Muscle layer of duodenum (tissue), 2 donors: ENCODE measurements at regions not wholly inside any gene's neighbourhood (a gene's known extent, or its start where the extent isn't known, plus 50 kb on each side); places are given as distances from the start of the nearest gene placed in this dataset.

ENCODE experiments used
- H3K27ac ChIP-seq: one replicate; pipeline ENCODE4 v1.7.0; 2013; ENCODE audit warnings: mild to moderate bottlenecking, low read length
- H3K27me3 ChIP-seq: one replicate; pipeline ENCODE4 v1.7.0; 2013; ENCODE audit warnings: low read depth, mild to moderate bottlenecking, control low read depth, low read length
- H3K36me3 ChIP-seq, 2 donors: one replicate each; pipeline ENCODE4 v1.7.0; 2013; ENCODE audit warnings: low read length in 2 of 2, control low read depth in 1 of 2, mild to moderate bottlenecking in 1 of 2; ENCODE audit not compliant: insufficient read depth in 2 of 2, control insufficient read depth in 1 of 2
- H3K4me1 ChIP-seq, 2 donors: one replicate each; pipeline ENCODE4 v1.7.0; 2013; ENCODE audit warnings: low read length in 2 of 2, mild to moderate bottlenecking in 2 of 2, control low read depth in 1 of 2, moderate library complexity in 1 of 2; ENCODE audit not compliant: insufficient read depth in 2 of 2, control insufficient read depth in 1 of 2
- H3K4me3 ChIP-seq, 2 donors: one replicate each; pipeline ENCODE4 v1.7.0; 2013; ENCODE audit warnings: low read length in 2 of 2, low read depth in 1 of 2, mild to moderate bottlenecking in 1 of 2
- H3K9me3 ChIP-seq, 2 donors: one replicate each; pipeline ENCODE4 v1.7.0; 2013; ENCODE audit warnings: low read length in 2 of 2, control low read depth in 1 of 2, mild to moderate bottlenecking in 1 of 2; ENCODE audit not compliant: control insufficient read depth in 1 of 2
- donor health status: healthy.

DNA sequence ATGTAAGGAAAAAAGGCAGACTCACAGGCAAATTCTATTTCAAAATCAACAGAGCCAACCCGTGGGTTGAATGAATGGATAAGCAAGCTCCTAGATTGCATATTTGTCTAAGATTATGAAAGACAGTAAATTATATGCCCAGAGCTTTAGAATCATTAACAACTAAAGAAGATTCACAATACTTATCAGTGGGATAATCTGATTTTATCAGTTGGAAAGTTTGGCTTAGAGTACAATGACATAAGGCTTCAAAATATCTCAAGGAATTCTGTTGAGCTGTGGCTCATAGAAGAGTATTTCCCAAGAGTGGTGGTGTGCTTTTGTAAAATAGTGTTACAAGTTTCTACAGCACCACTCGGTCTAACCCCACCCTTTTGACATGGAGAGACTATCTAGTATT lies 85.5 kb downstream of the ADAMTS1 start:
- Histone ChIP-seq H3K27ac (no peak overlapping the region), H3K9me3 (no peaks in the 10 kb centered on the region), H3K27me3 (no peaks in the 10 kb centered on the region), H3K4me1 (no peaks in the 10 kb centered on the region), H3K4me3 (no peak overlapping the region), H3K36me3 (no peaks in the 10 kb centered on the region)

DNA sequence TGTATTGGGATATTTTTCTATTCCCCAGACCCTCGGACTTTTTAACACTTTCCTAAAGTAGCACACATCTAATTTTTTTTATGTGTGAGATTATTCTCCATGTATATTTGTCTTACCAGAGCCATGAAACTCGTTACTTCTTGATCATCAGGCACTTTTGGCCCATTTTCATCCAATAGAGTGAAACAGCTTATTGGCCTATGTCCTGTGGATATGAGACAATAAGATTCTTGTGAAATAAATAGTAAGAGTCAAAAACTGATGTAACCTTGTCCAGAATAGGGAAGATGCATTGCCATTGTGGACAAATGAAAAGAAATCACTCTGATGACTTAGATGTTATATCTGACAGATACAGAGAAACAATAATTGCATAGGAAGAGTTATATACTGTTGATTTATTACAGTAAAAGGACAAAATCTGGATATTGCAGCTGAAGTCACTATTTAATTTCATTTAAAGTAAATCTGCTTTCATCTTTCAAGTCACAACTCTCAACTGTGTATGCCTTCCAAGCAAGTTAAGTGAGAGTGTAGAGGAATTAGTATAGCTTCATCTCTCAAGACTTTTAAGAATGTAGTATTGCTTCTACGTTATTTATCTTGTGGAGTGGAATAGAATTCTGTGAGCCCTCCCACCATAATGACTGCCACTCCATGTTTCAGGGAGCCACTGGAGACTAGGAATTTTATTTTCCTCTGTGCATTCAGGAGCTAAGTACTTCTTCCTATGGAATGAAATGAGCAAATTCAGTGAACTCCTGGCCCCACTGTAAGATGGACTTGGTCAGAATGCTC lies 86.9 kb downstream of the ADAMTS1 start:
- H3K27ac ChIP-seq, result no peak overlapping the region
- H3K4me3 ChIP-seq, result no peak overlapping the region
- no peaks in the 10 kb centered on the region for H3K27me3 ChIP-seq
- no peaks in the 10 kb centered on the region for H3K36me3 ChIP-seq
- no peaks in the 10 kb centered on the region for H3K9me3 ChIP-seq
- no peaks in the 10 kb centered on the region for H3K4me1 ChIP-seq

DNA sequence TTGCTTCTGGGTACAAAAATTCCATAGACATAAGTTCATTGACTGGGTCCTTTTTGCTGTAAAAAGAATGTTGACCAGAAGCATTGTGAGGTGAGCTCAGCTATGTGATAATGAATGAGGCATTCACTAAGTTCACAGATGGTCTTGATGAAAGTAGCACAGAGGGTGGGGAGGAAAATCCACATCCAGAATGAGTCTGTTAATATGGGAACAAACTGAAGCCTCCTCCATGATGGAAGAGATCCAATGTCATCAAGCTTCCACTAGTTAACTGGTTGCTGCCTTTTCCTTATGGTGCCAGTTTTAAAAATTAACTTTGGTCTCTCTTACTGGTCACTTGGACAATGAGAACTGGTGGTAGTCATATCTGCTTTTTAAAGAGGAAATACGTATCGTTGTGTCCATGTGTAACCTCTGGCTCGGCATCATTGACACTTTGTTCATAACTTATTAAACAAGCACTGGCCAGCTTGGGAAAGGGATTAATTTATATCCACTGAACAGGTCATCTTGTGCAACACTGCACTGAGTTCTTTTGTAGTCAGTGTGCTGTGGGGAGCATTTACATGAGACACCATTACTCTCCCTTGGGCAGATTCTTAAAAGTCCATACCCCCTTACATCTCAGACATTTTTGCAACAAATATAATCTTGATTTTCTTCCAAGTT lies 88.6 kb downstream of the ADAMTS1 start:
- Histone ChIP-seq H3K4me1 (no peaks in the 10 kb centered on the region), H3K27ac (no peak overlapping the region), H3K27me3 (no peaks in the 10 kb centered on the region), H3K4me3 (no peak overlapping the region), H3K36me3 (no peaks in the 10 kb centered on the region), H3K9me3 (no peaks in the 10 kb centered on the region)

DNA sequence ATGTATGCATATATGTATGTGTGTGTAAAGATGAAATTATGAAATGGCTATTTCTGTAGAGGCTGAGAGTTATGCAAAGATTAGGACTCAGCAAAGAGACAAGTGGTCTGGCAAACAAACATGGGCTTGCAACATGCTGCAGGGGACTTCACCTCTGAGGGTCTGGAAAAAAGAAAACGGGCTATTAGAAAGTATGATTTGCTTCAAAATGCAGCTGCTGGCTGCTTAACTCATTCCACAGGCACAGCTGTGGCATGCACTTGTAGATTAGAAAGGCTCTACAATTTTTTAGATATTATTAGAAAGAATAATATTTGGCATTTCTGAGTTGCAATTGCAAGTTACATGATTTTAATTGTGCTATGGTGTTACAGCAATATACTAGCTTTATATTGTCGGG lies 90.4 kb downstream of the ADAMTS1 start:
- Histone ChIP-seq H3K27me3 (no peaks in the 10 kb centered on the region), H3K4me3 (no peak overlapping the region), H3K9me3 (no peaks in the 10 kb centered on the region), H3K36me3 (no peaks in the 10 kb centered on the region), H3K27ac (no peak overlapping the region), H3K4me1 (no peaks in the 10 kb centered on the region)

DNA sequence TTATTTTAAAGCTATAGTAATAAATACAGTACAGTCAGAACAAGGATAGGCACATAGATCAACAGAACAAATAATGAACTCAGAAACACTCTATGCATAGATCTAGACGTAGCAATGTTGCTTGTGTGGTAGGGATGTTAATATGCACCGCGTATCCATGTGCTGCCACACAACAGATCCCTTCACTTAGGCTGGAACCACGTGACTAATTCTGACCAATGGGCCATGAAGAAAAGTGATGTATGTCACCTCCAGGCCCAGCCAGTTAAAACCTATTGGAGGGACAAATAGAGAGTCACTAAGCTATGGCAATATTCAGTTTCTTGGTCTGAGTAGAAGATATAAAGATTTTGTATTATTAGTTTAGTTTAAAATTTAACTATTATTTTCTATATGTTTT lies 91.4 kb downstream of the ADAMTS1 start:
- Histone ChIP-seq H3K27ac (no peak overlapping the region), H3K27me3 (no peaks in the 10 kb centered on the region), H3K4me3 (no peak overlapping the region), H3K36me3 (no peaks in the 10 kb centered on the region), H3K4me1 (no peaks in the 10 kb centered on the region), H3K9me3 (no peaks in the 10 kb centered on the region)

DNA sequence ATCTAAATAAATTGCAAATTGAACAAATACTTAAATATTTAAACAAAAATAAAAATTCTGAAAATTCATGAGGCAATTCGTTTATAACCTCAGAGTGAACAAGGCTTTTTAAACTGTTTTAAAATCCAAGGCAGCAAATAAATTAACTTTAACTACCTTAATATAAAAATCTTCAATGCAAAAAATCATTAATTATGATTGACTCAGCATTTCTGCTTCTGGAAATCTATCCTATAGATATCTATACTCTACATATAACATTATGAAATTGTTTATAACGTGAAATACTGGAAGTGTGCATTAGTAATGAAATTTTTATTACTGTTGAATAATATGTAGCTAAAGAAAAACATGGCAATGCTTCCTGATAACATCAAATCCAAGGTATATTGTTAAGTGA lies 92.4 kb downstream of the ADAMTS1 start:
- Histone ChIP-seq H3K27ac (no peak overlapping the region), H3K9me3 (no peaks in the 10 kb centered on the region), H3K36me3 (no peaks in the 10 kb centered on the region), H3K4me3 (no peak overlapping the region), H3K27me3 (no peaks in the 10 kb centered on the region), H3K4me1 (no peaks in the 10 kb centered on the region)

DNA sequence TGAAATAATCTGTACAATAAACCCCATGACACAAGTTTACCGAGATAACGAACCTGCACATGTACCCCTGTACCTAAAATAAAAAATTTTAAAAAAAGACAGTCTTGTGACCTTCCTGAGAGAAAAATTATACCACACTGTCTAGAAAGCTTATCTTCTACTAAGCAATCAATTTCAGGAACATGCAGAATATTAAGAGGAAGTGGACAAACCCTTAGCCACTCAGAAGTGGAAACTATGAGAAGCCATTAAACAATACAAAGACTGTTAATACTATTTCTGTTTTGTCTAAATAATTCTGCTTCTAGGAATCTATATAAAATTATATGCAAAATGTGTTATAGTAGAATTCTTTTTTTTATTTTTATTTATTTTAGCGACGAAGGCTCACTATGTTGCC lies 93.9 kb downstream of the ADAMTS1 start:
- no peaks in the 10 kb centered on the region for H3K9me3 ChIP-seq
- no peak overlapping the region for H3K27ac ChIP-seq
- no peak overlapping the region for H3K4me3 ChIP-seq
- H3K27me3 ChIP-seq, result no peaks in the 10 kb centered on the region
- H3K36me3 ChIP-seq, result no peaks in the 10 kb centered on the region
- no peaks in the 10 kb centered on the region for H3K4me1 ChIP-seq

DNA sequence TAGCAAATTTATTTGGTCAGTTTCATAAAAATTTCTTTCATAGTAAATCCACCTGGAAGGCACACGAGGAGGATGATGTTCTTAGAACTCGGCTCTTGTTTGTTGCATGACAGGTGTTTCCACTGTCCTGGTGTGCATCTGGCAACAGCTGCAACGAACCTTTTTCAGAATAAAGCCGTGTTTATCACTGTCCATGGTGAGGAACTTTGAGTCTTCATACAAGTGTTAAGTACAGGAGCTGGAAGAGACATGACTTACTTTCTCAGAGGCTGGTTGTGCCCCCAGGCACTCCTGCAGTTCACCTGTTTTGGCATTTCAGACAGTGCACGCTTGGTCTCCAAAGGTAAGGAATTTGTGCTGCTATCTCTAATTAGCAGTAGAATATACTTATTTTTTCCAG lies 97.1 kb downstream of the ADAMTS1 start:
- Histone ChIP-seq H3K4me1 (no peaks in the 10 kb centered on the region), H3K9me3 (no peaks in the 10 kb centered on the region), H3K4me3 (no peak overlapping the region), H3K27me3 (no peaks in the 10 kb centered on the region), H3K27ac (no peak overlapping the region), H3K36me3 (no peaks in the 10 kb centered on the region)

DNA sequence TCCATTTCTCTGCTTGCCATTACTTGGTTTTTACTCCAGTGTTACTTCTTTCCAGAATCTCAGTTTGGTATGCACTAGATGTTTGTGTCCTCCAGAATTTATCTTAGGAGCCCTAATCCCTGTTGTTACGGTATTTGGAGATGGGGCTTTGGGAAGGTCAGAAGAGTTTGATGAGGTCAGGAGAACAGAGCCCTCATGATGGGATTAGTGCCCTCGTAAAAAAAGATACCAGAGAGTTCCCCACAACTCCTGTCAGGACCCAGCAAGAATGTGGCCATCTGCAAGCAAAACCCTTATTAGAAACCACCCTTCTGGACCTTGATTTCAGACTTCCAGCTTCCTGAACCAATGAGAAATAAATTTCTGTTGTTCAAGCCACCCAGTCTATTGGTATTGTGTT lies 98.0 kb downstream of the ADAMTS1 start:
- Histone ChIP-seq H3K4me1 (no peaks in the 10 kb centered on the region), H3K4me3 (no peak overlapping the region), H3K27me3 (no peaks in the 10 kb centered on the region), H3K27ac (no peak overlapping the region), H3K36me3 (no peaks in the 10 kb centered on the region), H3K9me3 (no peaks in the 10 kb centered on the region)

DNA sequence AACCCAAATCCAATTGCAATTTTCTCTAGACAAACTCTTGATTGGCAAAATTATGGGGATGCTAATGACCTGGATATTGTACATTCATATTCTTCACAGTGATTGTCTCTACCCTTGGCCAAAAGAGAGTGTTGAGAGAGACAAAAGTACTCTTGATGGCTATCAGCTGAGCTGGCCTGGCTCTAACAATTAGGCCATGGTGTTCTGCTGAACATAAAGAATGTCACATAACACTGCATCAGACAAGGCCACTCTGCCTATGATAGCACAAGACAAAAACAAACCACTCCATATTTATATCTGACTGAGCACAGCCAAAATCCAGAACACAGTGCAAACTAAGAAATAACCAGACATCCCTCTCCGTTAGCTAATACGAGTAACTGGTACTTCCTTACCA lies 101.7 kb downstream of the ADAMTS1 start:
- Histone ChIP-seq H3K4me3 (no peak overlapping the region), H3K27ac (no peak overlapping the region), H3K27me3 (no peaks in the 10 kb centered on the region), H3K9me3 (no peaks in the 10 kb centered on the region), H3K36me3 (no peaks in the 10 kb centered on the region), H3K4me1 (no peaks in the 10 kb centered on the region)

DNA sequence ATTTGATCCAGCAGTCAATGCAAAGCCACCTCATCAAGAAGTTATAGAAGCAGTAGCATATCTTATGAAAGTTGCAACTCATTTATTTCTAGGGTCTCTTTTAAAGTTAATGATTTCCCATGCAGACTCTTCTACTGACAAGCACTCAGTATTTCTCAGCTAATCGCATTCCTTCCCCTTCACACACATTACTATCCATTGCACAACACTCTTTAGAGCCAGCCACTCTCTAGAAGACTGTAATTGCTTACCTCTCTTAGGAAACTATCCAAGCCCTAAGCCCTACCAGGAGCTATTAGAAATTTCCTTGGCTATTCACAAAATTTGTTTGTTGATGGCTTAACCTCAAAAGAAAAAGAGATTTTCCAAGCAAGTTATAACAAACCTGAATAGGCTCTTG lies 106.0 kb downstream of the ADAMTS1 start:
- Histone ChIP-seq H3K9me3 (no peaks in the 10 kb centered on the region), H3K4me1 (no peaks in the 10 kb centered on the region), H3K27ac (no peak overlapping the region), H3K4me3 (no peak overlapping the region), H3K36me3 (no peaks in the 10 kb centered on the region), H3K27me3 (no peaks in the 10 kb centered on the region)

DNA sequence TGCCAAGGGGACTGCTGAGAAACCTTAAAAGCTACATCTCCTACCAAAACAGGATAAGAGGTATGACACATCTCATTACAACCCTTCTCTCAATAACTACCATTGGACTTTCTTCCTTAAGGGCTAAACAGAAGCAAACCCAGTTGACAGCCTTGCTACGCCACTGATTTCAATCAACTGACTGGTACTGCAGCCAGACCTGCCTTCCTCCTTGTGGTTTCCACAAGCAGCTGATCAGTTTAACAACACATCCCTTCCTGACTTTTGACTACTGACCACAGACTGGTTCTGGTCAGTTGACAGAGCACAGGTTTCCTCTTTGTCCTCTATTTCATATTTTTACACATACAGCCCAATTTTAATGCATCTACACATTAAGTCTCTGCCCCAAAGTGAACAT lies 108.8 kb downstream of the ADAMTS1 start:
- H3K4me1 ChIP-seq, result no peaks in the 10 kb centered on the region
- H3K27me3 ChIP-seq, result no peaks in the 10 kb centered on the region
- no peaks in the 10 kb centered on the region for H3K9me3 ChIP-seq
- H3K4me3 ChIP-seq, result no peak overlapping the region
- H3K27ac ChIP-seq, result no peak overlapping the region
- H3K36me3 ChIP-seq, result no peaks in the 10 kb centered on the region
